ENCODE measurements at regions not wholly inside any gene's neighbourhood (a gene's known extent, or its start where the extent isn't known, plus 50 kb on each side); places are given as distances from the start of the nearest gene placed in this dataset.

GRCh38 chr6:10341605-10342004, 73.3 kb downstream of the TFAP2A start:
- H2BK15ac ChIP-seq (ENCODE audit: low read depth, low read length) = no peak overlapping the region
- H3K4me1 Mint-ChIP-seq = no peaks in the 10 kb centered on the region
- H3K27me3 Mint-ChIP-seq (ENCODE audit: low read depth) = peaks cover 5% of the 10 kb centered on the region; the same call in 1 of the 2 replicates
- no peak overlapping the region for H2AK5ac ChIP-seq (ENCODE audit: insufficient read length, low read length)
- no peak overlapping the region for H2AFZ ChIP-seq (ENCODE audit: low read length)
- TF ChIP-seq CTCF (conservative IDR thresholded peaks at IDR 0.05) = no peak
- H2BK20ac ChIP-seq (ENCODE audit: low read depth, low read length, poor library complexity, severe bottlenecking) = no peak overlapping the region
- no peak overlapping the region for H3T11ph ChIP-seq (ENCODE audit: low read length)
- no peaks in the 10 kb centered on the region for H3K27me3 ChIP-seq (ENCODE audit: insufficient read depth, low read length)
- H3K18ac ChIP-seq (ENCODE audit: insufficient read length, low read depth, low read length) = no peak overlapping the region
- no peak overlapping the region for H2BK12ac ChIP-seq (ENCODE audit: insufficient read length, low read depth, low read length)
- no CpG with 5 or more reads among the region's 4 CpGs for WGBS (ENCODE audit: extremely low coverage, insufficient read length, low lambda C conversion rate)
- peaks cover 0 to 2% of the 10 kb centered on the region in 2 experiments; a peak in 1 of 5 replicates for H3K9me3 Mint-ChIP-seq
- no peaks in the 10 kb centered on the region for H3K23me2 ChIP-seq (ENCODE audit: insufficient read length, low read depth, low read length, poor library complexity, severe bottlenecking)
- H2BK120ac ChIP-seq (ENCODE audit: low read depth, low read length, poor library complexity, severe bottlenecking) = no peak overlapping the region
- H3K4me3 Mint-ChIP-seq = no peak overlapping the region
- no peak overlapping the region for H3K27ac ChIP-seq (ENCODE audit: insufficient read length, low read depth, low read length)
- H3K14ac ChIP-seq (ENCODE audit: insufficient read depth, low read length) = no peak overlapping the region
- H3K56ac ChIP-seq (ENCODE audit: insufficient read length, low read depth, low read length) = no peak overlapping the region
- no peak for DNase-seq
- no peaks in the 10 kb centered on the region for H3K4me1 ChIP-seq (ENCODE audit: insufficient read depth, low read length)
- H4K20me1 ChIP-seq (ENCODE audit: control insufficient read depth, insufficient read depth, insufficient read length) = no peaks in the 10 kb centered on the region
- H4K91ac ChIP-seq (ENCODE audit: insufficient read length, low read depth, low read length) = no peak overlapping the region
- H4K5ac ChIP-seq (ENCODE audit: insufficient read length, low read depth, low read length) = no peak overlapping the region
- no peak overlapping the region for H3K9ac ChIP-seq (ENCODE audit: extremely low read depth, insufficient read length, low read length)
- no peak overlapping the region for H4K8ac ChIP-seq (replicated peaks; ENCODE audit: insufficient read length, low read depth, low read length)
- H2BK5ac ChIP-seq (ENCODE audit: insufficient read length, low read length) = no peak overlapping the region
- peaks cover 0 to 2% (median 0%) of the 10 kb centered on the region in 3 experiments; a peak in 1 of 7 replicates for H3K36me3 Mint-ChIP-seq (ENCODE audit: insufficient read depth in 1 of 3, low read depth in 3 of 3)
- H3K9me3 ChIP-seq (ENCODE audit: control insufficient read depth, low read depth, low read length) = no peaks in the 10 kb centered on the region
- no peak overlapping the region for H3K23ac ChIP-seq (ENCODE audit: insufficient read length, low read depth, low read length)
- no peaks in the 10 kb centered on the region; the same call in 1 of the 2 replicates for H3K79me2 ChIP-seq (ENCODE audit: insufficient read depth, low read length)
- no peak overlapping the region for H3K4ac ChIP-seq (ENCODE audit: low read depth, low read length)
- H3K4me2 ChIP-seq (ENCODE audit: insufficient read depth, insufficient read length, low read length) = no peak overlapping the region
- no peak overlapping the region for H3K27ac Mint-ChIP-seq
- H3K79me1 ChIP-seq (ENCODE audit: insufficient read depth, low read depth, low read length, poor library complexity, severe bottlenecking) = no peaks in the 10 kb centered on the region

Data from H9 (cell line).